Tibial artery (tissue), 4 donors: ENCODE measurements at regions not wholly inside any gene's neighbourhood (a gene's known extent, or its start where the extent isn't known, plus 50 kb on each side); places are given as distances from the start of the nearest gene placed in this dataset.

ENCODE experiments used
- DNase-seq, 2 donors: peaks; one replicate each; pipeline ENCODE4 v3.0.0-alpha.2; 2019
- H3K27ac ChIP-seq, 2 donors: fragments of 200-600 bp; sonication (generic) in 1 of 2; 1 replicate in 1 of 2; 2 replicates in 1 of 2; pipeline ENCODE4 v1.5.1; 2018 to 2019; ENCODE audit warnings: mild to moderate bottlenecking in 1 of 2
- H3K27me3 ChIP-seq, 2 donors: fragments of 200-600 bp; sonication (generic) in 1 of 2; one replicate each; pipeline versions ENCODE4 v1.5.1 to v1.6.0; 2016 to 2019
- H3K36me3 ChIP-seq, 3 donors: fragments of 200-600 bp; sonication (generic) in 2 of 3; one replicate each; pipeline ENCODE4 v1.5.1; 2016 to 2019; ENCODE audit warnings: mild to moderate bottlenecking in 2 of 3
- H3K4me1 ChIP-seq, 4 donors: fragments of 200-600 bp; sonication (generic) in 2 of 4; 1 replicate in 3 of 4; 2 replicates in 1 of 4; pipeline ENCODE4 v1.5.1; 2016 to 2019
- H3K4me3 ChIP-seq, 2 donors: fragments of 200-600 bp; sonication (generic) in 1 of 2; 1 replicate in 1 of 2; 2 replicates in 1 of 2; pipeline ENCODE4 v1.5.1; 2018 to 2019; ENCODE audit warnings: mild to moderate bottlenecking in 2 of 2
- H3K9me3 ChIP-seq, 3 donors: fragments of 200-600 bp; sonication (generic) in 1 of 3; one replicate each; pipeline ENCODE4 v1.5.1; 2016 to 2019
- CTCF ChIP-seq, 2 experiments: fragments of 200-600 bp in 1 of 2; fragments of 450-650 bp in 1 of 2; IDR thresholded peaks; one replicate each; pipeline ENCODE4 v1.5.1; 2017 to 2019; ENCODE audit warnings: antibody characterized with exemption in 2 of 2, mild to moderate bottlenecking in 1 of 2, moderate library complexity in 1 of 2
- intact Hi-C: fragments of 100-400 bp; cut with DNase I; formaldehyde crosslinking; loops from one replicate; pipeline ENCODE4 v1.15.0; 2023; ENCODE audit warnings: low total_unique reads

DNA sequence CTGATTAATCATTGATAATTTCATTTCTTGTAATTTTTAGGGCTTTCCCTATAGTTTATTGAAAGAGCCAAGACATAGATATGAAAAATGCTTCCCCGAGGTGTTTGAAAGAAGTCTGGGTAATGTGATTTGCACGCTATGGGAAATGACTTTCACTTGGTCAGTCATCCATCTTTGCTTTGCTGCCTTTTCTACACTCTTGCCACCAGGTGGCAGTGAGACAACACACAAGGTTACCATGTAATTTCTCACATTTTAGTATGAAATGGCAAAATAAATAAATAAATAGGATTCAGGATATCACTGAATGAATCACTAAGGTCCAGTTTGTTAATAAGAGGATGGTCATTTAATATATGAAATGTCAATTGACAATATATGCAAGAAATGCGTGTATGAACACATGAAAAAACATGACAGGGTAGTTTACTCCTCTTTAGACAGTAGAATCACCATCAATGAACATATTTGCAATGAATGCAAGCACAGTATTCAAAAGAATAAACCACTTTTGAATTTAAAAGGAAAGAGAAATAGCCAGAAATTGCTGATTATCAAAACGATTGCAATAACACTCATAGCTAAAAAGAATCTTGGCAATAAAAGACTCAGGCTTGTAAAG, 52.2 kb upstream of the KCNH7 start:
- no peaks in the 10 kb centered on the region for H3K9me3 ChIP-seq
- no peak overlapping the region for H3K27ac ChIP-seq
- no peaks in the 10 kb centered on the region for H3K36me3 ChIP-seq
- no peaks in the 10 kb centered on the region for H3K27me3 ChIP-seq
- H3K4me3 ChIP-seq: no peak overlapping the region
- peak; percentile 8 to 26 for TF ChIP-seq CTCF (IDR thresholded peaks at IDR 0.05)
- no peak for DNase-seq
- intact Hi-C loops: no loop called here
- no peaks in the 10 kb centered on the region for H3K4me1 ChIP-seq

GRCh38 chr2:162888652-162889051, 50.1 kb upstream of the KCNH7 start:
- no peak for TF ChIP-seq CTCF (IDR thresholded peaks at IDR 0.05)
- DNase-seq: no peak
- intact Hi-C loops: no loop called here
- Histone ChIP-seq H3K36me3 (no peaks in the 10 kb centered on the region), H3K4me1 (no peaks in the 10 kb centered on the region), H3K27ac (no peak overlapping the region), H3K4me3 (no peak overlapping the region), H3K27me3 (no peaks in the 10 kb centered on the region), H3K9me3 (no peaks in the 10 kb centered on the region)
